ENCODE measurements at regions not wholly inside any gene's neighbourhood (a gene's known extent, or its start where the extent isn't known, plus 50 kb on each side); places are given as distances from the start of the nearest gene placed in this dataset.

- TF ChIP-seq CTCF (conservative IDR thresholded peaks at IDR 0.05; ENCODE audit: low read depth, low read length) = no peak
- no peak for TF ChIP-seq EZH2 (IDR thresholded peaks at IDR 0.05; ENCODE audit: borderline replicate concordance, low read depth, low read length, poor library complexity, severe bottlenecking)
Observed at GRCh38 chr7:91752102-91752501, 128.4 kb downstream of the MTERF1 start.

Measured in A673 (cell line).